Right lobe of liver (tissue), 6 donors: ENCODE measurements at regions not wholly inside any gene's neighbourhood (a gene's known extent, or its start where the extent isn't known, plus 50 kb on each side); places are given as distances from the start of the nearest gene placed in this dataset.

Experiments
- ATAC-seq, 4 donors: fragments of 200-7000 bp; cut with Tn5 transposase; one replicate each; pipeline ENCODE4 v1.9.1; 2020; ENCODE audit warnings: mild to moderate bottlenecking in 4 of 4, moderate library complexity in 4 of 4
- DNase-seq, 3 donors: peaks; one replicate each; pipeline ENCODE4 v3.0.0-alpha.2; 2020
- H3K27ac ChIP-seq, 3 donors: fragments of 200-600 bp; one replicate each; pipeline ENCODE4 v1.8.0; 2022
- H3K27me3 ChIP-seq, 2 donors: fragments of 200-600 bp; one replicate each; pipeline ENCODE4 v1.8.0; 2022
- H3K36me3 ChIP-seq, 4 donors: fragments of 200-600 bp; sonication (generic) in 1 of 4; one replicate each; pipeline versions ENCODE4 v1.5.1 to v1.8.0; 2017 to 2022; ENCODE audit warnings: control low read depth in 1 of 4
- H3K4me1 ChIP-seq, 4 donors: fragments of 200-600 bp; sonication (generic) in 1 of 4; one replicate each; pipeline versions ENCODE4 v1.5.1 to v1.8.0; 2017 to 2022; ENCODE audit warnings: control low read depth in 1 of 4
- H3K4me3 ChIP-seq, 3 donors: fragments of 200-600 bp; one replicate each; pipeline ENCODE4 v1.8.0; 2022
- H3K9me3 ChIP-seq, 4 donors: fragments of 200-600 bp; sonication (generic) in 1 of 4; one replicate each; pipeline versions ENCODE4 v1.5.1 to v1.8.0; 2017 to 2022; ENCODE audit warnings: control low read depth in 1 of 4
- POLR2A ChIP-seq: fragments of 450-650 bp; IDR thresholded peaks from one replicate; pipeline ENCODE4 v1.6.1; 2017; ENCODE audit warnings: antibody characterized with exemption, mild to moderate bottlenecking
- WGBS: methylation state at CpG from one replicate; pipeline ENCODE4 v1.1.6; 2018; ENCODE audit warnings: low coverage, low lambda C conversion rate; ENCODE audit not compliant: insufficient coverage; ENCODE audit errors: missing lambda C conversion rate; 5-methylcytosine and 5-hydroxymethylcytosine counted together
- intact Hi-C, 2 donors: fragments of 100-400 bp; cut with DNase I; formaldehyde crosslinking; loops; one replicate each; pipeline versions ENCODE4 v1.11.2 to v1.14.1; 2022
- TF ChIP-seq, protein P1 (sequence below), 4 donors: fragments of 200-600 bp in 3 of 4; fragments of 450-650 bp in 1 of 4; IDR thresholded peaks; one replicate each; pipeline versions ENCODE4 v1.5.1 to v1.8.0; 2016 to 2022; ENCODE audit warnings: antibody characterized with exemption in 4 of 4, mild to moderate bottlenecking in 2 of 4
- donor health status: DM: no; HTN: yes; CAD: no.
- donor health status: DM: no; HTN: no; CAD: no.
- donor health status: DM: no; HTN: no; CAD: no.
- donor health status: DM: no; HTN: yes; CAD: no.
- donor health status: DM: no; HTN: yes; CAD: no.

DNA sequence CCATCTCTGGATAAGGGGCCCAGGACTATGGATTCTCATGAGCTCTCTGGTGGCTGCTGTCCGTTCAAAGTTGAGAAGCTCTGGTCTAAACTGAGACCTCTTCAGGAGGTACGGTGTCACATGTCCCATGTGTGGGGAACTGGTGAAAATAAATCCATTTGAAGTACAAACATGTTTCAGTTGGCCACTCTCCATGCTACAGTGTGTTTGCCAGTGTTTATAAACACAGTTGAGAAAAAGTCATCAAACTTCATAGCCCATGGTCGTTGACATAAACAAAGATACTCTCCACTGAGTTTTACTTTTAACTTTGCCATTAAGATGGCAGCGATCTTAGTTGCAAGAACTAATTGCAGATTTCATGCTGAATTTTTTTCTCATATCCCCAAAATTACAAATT is 72.8 kb downstream of the PSMG1 start:
- no peaks in the 10 kb centered on the region for H3K4me1 ChIP-seq
- H3K9me3 ChIP-seq: no peaks in the 10 kb centered on the region
- intact Hi-C loops: no loop called here
- 58% methylated on average over 4 of the region's 4 CpGs for WGBS
- no peak overlapping the region for H3K4me3 ChIP-seq
- no peaks in the 10 kb centered on the region for H3K27me3 ChIP-seq
- TF ChIP-seq POLR2A: no peak
- TF ChIP-seq, protein P1, sequence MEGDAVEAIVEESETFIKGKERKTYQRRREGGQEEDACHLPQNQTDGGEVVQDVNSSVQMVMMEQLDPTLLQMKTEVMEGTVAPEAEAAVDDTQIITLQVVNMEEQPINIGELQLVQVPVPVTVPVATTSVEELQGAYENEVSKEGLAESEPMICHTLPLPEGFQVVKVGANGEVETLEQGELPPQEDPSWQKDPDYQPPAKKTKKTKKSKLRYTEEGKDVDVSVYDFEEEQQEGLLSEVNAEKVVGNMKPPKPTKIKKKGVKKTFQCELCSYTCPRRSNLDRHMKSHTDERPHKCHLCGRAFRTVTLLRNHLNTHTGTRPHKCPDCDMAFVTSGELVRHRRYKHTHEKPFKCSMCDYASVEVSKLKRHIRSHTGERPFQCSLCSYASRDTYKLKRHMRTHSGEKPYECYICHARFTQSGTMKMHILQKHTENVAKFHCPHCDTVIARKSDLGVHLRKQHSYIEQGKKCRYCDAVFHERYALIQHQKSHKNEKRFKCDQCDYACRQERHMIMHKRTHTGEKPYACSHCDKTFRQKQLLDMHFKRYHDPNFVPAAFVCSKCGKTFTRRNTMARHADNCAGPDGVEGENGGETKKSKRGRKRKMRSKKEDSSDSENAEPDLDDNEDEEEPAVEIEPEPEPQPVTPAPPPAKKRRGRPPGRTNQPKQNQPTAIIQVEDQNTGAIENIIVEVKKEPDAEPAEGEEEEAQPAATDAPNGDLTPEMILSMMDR (IDR thresholded peaks at IDR 0.05): no peak
- no peak for DNase-seq
- ATAC-seq: no peak
- no peak overlapping the region for H3K27ac ChIP-seq
- H3K36me3 ChIP-seq: no peaks in the 10 kb centered on the region

DNA sequence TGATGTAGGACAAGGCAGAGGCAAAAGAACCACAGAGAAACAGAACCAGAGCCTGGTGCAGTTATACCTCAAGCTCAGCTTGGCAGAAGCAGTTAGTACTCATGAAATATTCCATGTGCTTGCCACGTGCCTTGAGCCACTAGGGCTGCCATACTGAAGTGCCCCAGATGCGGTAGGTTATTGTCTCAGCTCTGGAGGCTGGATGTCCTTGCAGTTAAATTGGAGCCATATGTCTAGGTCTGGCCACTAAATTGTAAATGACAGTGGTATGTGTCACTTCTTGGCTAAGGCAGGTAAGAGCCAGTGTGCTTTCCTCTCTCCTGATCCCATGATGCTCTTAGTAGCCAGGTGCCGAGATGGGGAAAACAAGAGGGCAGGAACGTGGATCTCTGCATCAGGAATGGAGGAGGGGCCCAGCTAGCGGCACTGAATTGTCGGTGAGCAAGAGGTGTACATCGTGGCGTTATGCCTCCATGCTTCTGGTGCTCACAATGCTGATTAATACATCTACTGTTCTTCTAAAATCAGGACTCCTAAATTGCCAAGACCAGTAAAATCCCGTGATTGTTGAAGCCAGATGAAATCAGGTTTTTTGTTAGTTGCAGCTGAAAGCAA is 73.5 kb downstream of the PSMG1 start:
- no peaks in the 10 kb centered on the region for H3K27me3 ChIP-seq
- no peak for DNase-seq
- no peaks in the 10 kb centered on the region for H3K4me1 ChIP-seq
- WGBS: 97% methylated on average over 7 of the region's 9 CpGs
- H3K27ac ChIP-seq: no peak overlapping the region
- intact Hi-C loops: no loop called here
- H3K4me3 ChIP-seq: no peak overlapping the region
- no peak for ATAC-seq
- TF ChIP-seq, protein P1 (IDR thresholded peaks at IDR 0.05): no peak
- TF ChIP-seq POLR2A: no peak
- no peaks in the 10 kb centered on the region for H3K36me3 ChIP-seq
- H3K9me3 ChIP-seq: no peaks in the 10 kb centered on the region

DNA sequence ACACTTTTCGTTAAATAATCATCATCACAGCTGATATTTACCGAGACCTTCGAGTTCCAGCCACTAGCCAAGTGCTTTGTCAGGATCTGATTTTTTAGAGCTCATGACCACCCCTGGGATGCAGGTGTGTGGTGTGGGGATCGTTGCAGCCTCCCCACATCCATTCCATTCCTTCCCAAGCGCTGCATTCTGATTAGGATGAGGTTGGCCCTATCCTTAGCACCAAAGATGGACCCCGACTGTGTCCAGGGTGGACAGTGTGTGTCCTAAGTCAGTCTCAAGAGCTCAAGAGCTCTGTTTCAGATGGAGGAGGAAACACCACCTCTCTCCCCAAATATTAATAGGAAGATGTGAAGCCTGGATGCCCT is 74.1 kb downstream of the PSMG1 start:
- no peak overlapping the region for H3K27ac ChIP-seq
- no peaks in the 10 kb centered on the region for H3K9me3 ChIP-seq
- no peak for TF ChIP-seq POLR2A
- TF ChIP-seq, protein P1 (IDR thresholded peaks at IDR 0.05): no peak
- H3K27me3 ChIP-seq: no peaks in the 10 kb centered on the region
- no peak for DNase-seq
- H3K4me3 ChIP-seq: no peak overlapping the region
- no peaks in the 10 kb centered on the region for H3K4me1 ChIP-seq
- intact Hi-C loops: no loop called here
- ATAC-seq: no peak
- H3K36me3 ChIP-seq: no peaks in the 10 kb centered on the region
- 86% methylated on average over 5 of the region's 6 CpGs for WGBS

DNA sequence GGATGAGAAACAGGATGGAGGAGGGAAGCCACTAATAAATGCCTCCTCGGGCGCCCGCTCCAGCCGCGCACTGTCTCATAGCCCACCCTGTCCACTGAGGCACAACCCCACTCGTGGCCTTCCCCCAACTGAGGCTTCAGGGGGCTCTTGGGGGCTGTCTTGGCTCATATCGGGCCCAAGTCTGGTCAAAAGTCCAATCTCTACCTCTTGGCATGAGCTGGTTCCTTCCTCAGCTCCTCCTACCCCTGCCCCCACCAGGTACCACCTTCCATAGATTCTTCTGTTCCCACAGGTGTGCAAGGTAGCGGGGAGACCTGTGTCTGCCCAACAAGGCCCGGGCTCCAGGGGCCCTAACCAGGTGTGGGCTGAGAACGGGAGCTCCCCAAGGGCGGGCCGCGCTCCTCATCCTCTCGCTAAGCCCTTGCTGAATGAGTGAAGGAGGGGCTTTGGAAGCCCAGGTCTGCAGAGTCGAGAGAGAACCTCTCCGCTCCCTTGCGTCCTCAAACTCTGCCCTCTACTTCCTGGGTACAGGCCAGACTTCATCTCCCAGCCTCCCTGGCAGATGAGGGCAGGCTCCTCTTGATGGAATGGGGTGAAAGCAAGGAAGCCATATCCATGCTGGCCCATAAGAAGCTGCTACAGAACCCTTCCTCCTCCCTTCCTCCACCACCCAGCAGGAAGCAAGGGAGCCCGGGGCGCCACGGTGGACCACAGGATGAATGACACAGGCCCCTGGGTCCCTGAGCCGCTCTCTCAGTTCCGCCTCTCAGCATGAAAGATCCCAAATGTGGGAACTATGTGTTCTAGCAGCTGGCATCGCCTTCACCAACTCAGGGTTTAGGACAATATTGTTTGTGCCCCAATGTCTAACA is 74.7 kb downstream of the PSMG1 start:
- intact Hi-C loops: no loop called here
- no peak for DNase-seq
- ATAC-seq: no peak
- Histone ChIP-seq H3K36me3 (no peaks in the 10 kb centered on the region), H3K4me1 (no peaks in the 10 kb centered on the region), H3K9me3 (no peaks in the 10 kb centered on the region), H3K27ac (no peak overlapping the region), H3K4me3 (no peak overlapping the region), H3K27me3 (no peaks in the 10 kb centered on the region)
- WGBS: 94% methylated on average over 6 of the region's 23 CpGs
- TF ChIP-seq, protein P1 (IDR thresholded peaks at IDR 0.05): no peak
- no peak for TF ChIP-seq POLR2A
